NCI-H526 (cell line): ENCODE measurements at regions not wholly inside any gene's neighbourhood (a gene's known extent, or its start where the extent isn't known, plus 50 kb on each side); places are given as distances from the start of the nearest gene placed in this dataset.
A peak's percentile ranks its signal among the peaks of the same experiment; 100 is the strongest.
"Not testable (repeated sequence)": the region's sequence is repeated elsewhere in the genome, so short reads cannot be mapped to it uniquely, and the experiment has no call there.

Source experiments
- DNase-seq, 2 experiments: peaks; one replicate each; lab custom pipeline; 2025; lab: John Stamatoyannopoulos, UW

- no peak for DNase-seq
Measured at GRCh38 chr15:99485153-99485961, 80.4 kb upstream of the MEF2A start.

- no peak for DNase-seq
Measured at GRCh38 chr15:99485992-99486370, 79.8 kb upstream of the MEF2A start.

GRCh38 chr15:99486371-99487336, 79.1 kb upstream of the MEF2A start:
- peak in 1 of 2 experiments; percentile 59 for DNase-seq

- no peak for DNase-seq
Measured at GRCh38 chr15:99487337-99487730, 78.5 kb upstream of the MEF2A start.

- DNase-seq, result no peak
Measured at GRCh38 chr15:99492275-99492674, 73.5 kb upstream of the MEF2A start.

GRCh38 chr15:99492716-99493115, 73.1 kb upstream of the MEF2A start:
- DNase-seq, result no peak

- no peak for DNase-seq
Measured at GRCh38 chr15:99493461-99493860, 72.3 kb upstream of the MEF2A start.

GRCh38 chr15:99494536-99495233, 71.1 kb upstream of the MEF2A start:
- not testable (repeated sequence) for DNase-seq

GRCh38 chr15:99495430-99496301, 70.1 kb upstream of the MEF2A start:
- DNase-seq, result peak in 1 of 2 experiments; percentile 8

GRCh38 chr15:99496302-99496629, 69.5 kb upstream of the MEF2A start:
- DNase-seq, result no peak

GRCh38 chr15:99502182-99502581, 63.6 kb upstream of the MEF2A start:
- no peak for DNase-seq

- DNase-seq, result no peak
Measured at GRCh38 chr15:99502661-99503060, 63.1 kb upstream of the MEF2A start.

- no peak for DNase-seq
Measured at GRCh38 chr15:99503411-99503810, 62.4 kb upstream of the MEF2A start.

- no peak for DNase-seq
Measured at GRCh38 chr15:99504071-99504822, 61.5 kb upstream of the MEF2A start.

GRCh38 chr15:99504823-99505551, 60.8 kb upstream of the MEF2A start:
- DNase-seq, result no peak

- no peak for DNase-seq
Measured at GRCh38 chr15:99506399-99506798, 59.4 kb upstream of the MEF2A start.

- no peak for DNase-seq
Measured at GRCh38 chr15:99507016-99507503, 58.7 kb upstream of the MEF2A start.

GRCh38 chr15:99507504-99508310, 58.1 kb upstream of the MEF2A start:
- DNase-seq, result no peak

- no peak for DNase-seq
Measured at GRCh38 chr15:99508311-99508645, 57.5 kb upstream of the MEF2A start.
